ENCODE measurements at regions not wholly inside any gene's neighbourhood (a gene's known extent, or its start where the extent isn't known, plus 50 kb on each side); places are given as distances from the start of the nearest gene placed in this dataset.
"Not testable (repeated sequence)": the region's sequence is repeated elsewhere in the genome, so short reads cannot be mapped to it uniquely, and the experiment has no call there.

GRCh38 chr22:22697377-22698117 lies 53.1 kb downstream of the GGTLC2 start:
- Histone ChIP-seq H3K4me1 (ENCODE audit: control insufficient read depth, insufficient read depth, low read depth, low read length) (peaks cover 7% of the 10 kb centered on the region), H3K4me3 (ENCODE audit: insufficient read depth in 1 of 2, low read depth in 1 of 2, low read length in 2 of 2) (no peak overlapping the region), H2BK120ac (ENCODE audit: low read depth, low read length) (no peak overlapping the region), H3K79me1 (replicated peaks; ENCODE audit: low read length, poor library complexity, severe bottlenecking) (no peaks in the 10 kb centered on the region), H3K23ac (ENCODE audit: low read length in 2 of 2) (no peak overlapping the region), H3K27me3 (ENCODE audit: control insufficient read depth in 1 of 2, insufficient read depth in 1 of 2, low read length in 2 of 2) (peaks cover 0 to 3% of the 10 kb centered on the region in 2 experiments), H4K8ac (ENCODE audit: low read length) (no peak overlapping the region), H2AFZ (ENCODE audit: low read depth, low read length) (no peak overlapping the region), H3K27ac (ENCODE audit: low read length, poor library complexity, severe bottlenecking) (no peak overlapping the region), H2BK5ac (ENCODE audit: low read depth, low read length, poor library complexity, severe bottlenecking) (no peak overlapping the region), H2BK12ac (ENCODE audit: low read length in 2 of 2) (no peak overlapping the region), H4K91ac (ENCODE audit: low read length) (no peak overlapping the region), H2AK5ac (ENCODE audit: low read length, severe bottlenecking) (no peak overlapping the region), H3K4me2 (ENCODE audit: low read length, poor library complexity, severe bottlenecking) (no peak overlapping the region), H3K18ac (ENCODE audit: low read depth in 1 of 2, low read length in 2 of 2) (no peak overlapping the region), H2BK15ac (ENCODE audit: low read depth, poor library complexity, severe bottlenecking) (no peak overlapping the region), H3K9me3 (ENCODE audit: control insufficient read depth, low read length) (no peaks in the 10 kb centered on the region), H3K9ac (ENCODE audit: low read length) (no peak overlapping the region), H3K4ac (ENCODE audit: low read depth in 1 of 2, low read length in 2 of 2) (no peak overlapping the region), H3K14ac (ENCODE audit: low read length in 2 of 2) (no peak overlapping the region), H3K36me3 (ENCODE audit: control insufficient read depth in 1 of 2, insufficient read depth in 2 of 2, low read depth in 1 of 2, low read length in 2 of 2) (no peaks in the 10 kb centered on the region)
- DNase-seq: no peak
- 54% methylated on average over 12 of the region's 12 CpGs for WGBS

- DNase-seq: no peak
- H2AK5ac ChIP-seq (ENCODE audit: low read length, severe bottlenecking): no peak overlapping the region
- H3K9me3 ChIP-seq (ENCODE audit: control insufficient read depth, low read length): no peaks in the 10 kb centered on the region
- H3K27ac ChIP-seq (ENCODE audit: low read length, poor library complexity, severe bottlenecking): no peak overlapping the region
- H3K4ac ChIP-seq (ENCODE audit: low read depth in 1 of 2, low read length in 2 of 2): no peak overlapping the region
- no peak overlapping the region for H2BK15ac ChIP-seq (ENCODE audit: low read depth, poor library complexity, severe bottlenecking)
- H3K14ac ChIP-seq (ENCODE audit: low read length in 2 of 2): no peak overlapping the region
- no peaks in the 10 kb centered on the region for H3K79me1 ChIP-seq (replicated peaks; ENCODE audit: low read length, poor library complexity, severe bottlenecking)
- 70% methylated on average over 7 of the region's 7 CpGs for WGBS
- H3K18ac ChIP-seq (ENCODE audit: low read depth in 1 of 2, low read length in 2 of 2): no peak overlapping the region
- H3K4me3 ChIP-seq (ENCODE audit: insufficient read depth in 1 of 2, low read depth in 1 of 2, low read length in 2 of 2): no peak overlapping the region
- H3K23ac ChIP-seq (ENCODE audit: low read length in 2 of 2): no peak overlapping the region
- no peak overlapping the region for H2AFZ ChIP-seq (ENCODE audit: low read depth, low read length)
- H2BK12ac ChIP-seq (ENCODE audit: low read length in 2 of 2): no peak overlapping the region
- peaks cover 2% of the 10 kb centered on the region for H3K4me1 ChIP-seq (ENCODE audit: control insufficient read depth, insufficient read depth, low read depth, low read length)
- no peak overlapping the region for H2BK5ac ChIP-seq (ENCODE audit: low read depth, low read length, poor library complexity, severe bottlenecking)
- H3K36me3 ChIP-seq (ENCODE audit: control insufficient read depth in 1 of 2, insufficient read depth in 2 of 2, low read depth in 1 of 2, low read length in 2 of 2): no peaks in the 10 kb centered on the region
- no peak overlapping the region for H4K8ac ChIP-seq (ENCODE audit: low read length)
- H3K4me2 ChIP-seq (ENCODE audit: low read length, poor library complexity, severe bottlenecking): no peak overlapping the region
- H3K9ac ChIP-seq (ENCODE audit: low read length): no peak overlapping the region
- H3K27me3 ChIP-seq (ENCODE audit: control insufficient read depth in 1 of 2, insufficient read depth in 1 of 2, low read length in 2 of 2): peaks cover 0 to 3% of the 10 kb centered on the region in 2 experiments
- H2BK120ac ChIP-seq (ENCODE audit: low read depth, low read length): no peak overlapping the region
- H4K91ac ChIP-seq (ENCODE audit: low read length): no peak overlapping the region
These were observed 53.9 kb downstream of the GGTLC2 start for GRCh38 chr22:22698263-22698750.

- H3K36me3 ChIP-seq (ENCODE audit: control insufficient read depth in 1 of 2, insufficient read depth in 2 of 2, low read depth in 1 of 2, low read length in 2 of 2): no peaks in the 10 kb centered on the region
- no peak overlapping the region for H2BK5ac ChIP-seq (ENCODE audit: low read depth, low read length, poor library complexity, severe bottlenecking)
- no peak overlapping the region for H3K23ac ChIP-seq (ENCODE audit: low read length in 2 of 2)
These were observed 56.2 kb downstream of the GGTLC2 start for GRCh38 chr22:22700631-22701030.

GRCh38 chr22:22701557-22701956 lies 57.1 kb downstream of the GGTLC2 start:
- not testable (repeated sequence) for H3K4me2 ChIP-seq (ENCODE audit: low read length, poor library complexity, severe bottlenecking); H2AFZ ChIP-seq (ENCODE audit: low read depth, low read length); H2BK5ac ChIP-seq (ENCODE audit: low read depth, low read length, poor library complexity, severe bottlenecking); H2BK15ac ChIP-seq (ENCODE audit: low read depth, poor library complexity, severe bottlenecking); H3K27ac ChIP-seq (ENCODE audit: low read length, poor library complexity, severe bottlenecking); H3K14ac ChIP-seq (ENCODE audit: low read length in 2 of 2); H3K4ac ChIP-seq (ENCODE audit: low read depth in 1 of 2, low read length in 2 of 2); H4K91ac ChIP-seq (ENCODE audit: low read length); H3K23ac ChIP-seq (ENCODE audit: low read length in 2 of 2); H3K18ac ChIP-seq (ENCODE audit: low read depth in 1 of 2, low read length in 2 of 2); H3K79me1 ChIP-seq (replicated peaks; ENCODE audit: low read length, poor library complexity, severe bottlenecking); DNase-seq; H2AK5ac ChIP-seq (ENCODE audit: low read length, severe bottlenecking); H3K4me1 ChIP-seq (ENCODE audit: control insufficient read depth, insufficient read depth, low read depth, low read length); H3K27me3 ChIP-seq (ENCODE audit: control insufficient read depth in 1 of 2, insufficient read depth in 1 of 2, low read length in 2 of 2); H3K9ac ChIP-seq (ENCODE audit: low read length); H2BK120ac ChIP-seq (ENCODE audit: low read depth, low read length); H4K8ac ChIP-seq (ENCODE audit: low read length); H3K4me3 ChIP-seq (ENCODE audit: insufficient read depth in 1 of 2, low read depth in 1 of 2, low read length in 2 of 2); H3K9me3 ChIP-seq (ENCODE audit: control insufficient read depth, low read length); H2BK12ac ChIP-seq (ENCODE audit: low read length in 2 of 2); H3K36me3 ChIP-seq (ENCODE audit: control insufficient read depth in 1 of 2, insufficient read depth in 2 of 2, low read depth in 1 of 2, low read length in 2 of 2)

More at GRCh38 chr22:22700631-22701030, 56.2 kb downstream of the GGTLC2 start:
- Histone ChIP-seq H3K27ac (ENCODE audit: low read length, poor library complexity, severe bottlenecking) (no peak overlapping the region), H3K18ac (ENCODE audit: low read depth in 1 of 2, low read length in 2 of 2) (no peak overlapping the region), H4K91ac (ENCODE audit: low read length) (no peak overlapping the region), H4K8ac (ENCODE audit: low read length) (no peak overlapping the region), H3K4me1 (ENCODE audit: control insufficient read depth, insufficient read depth, low read depth, low read length) (no peaks in the 10 kb centered on the region), H3K9me3 (ENCODE audit: control insufficient read depth, low read length) (no peaks in the 10 kb centered on the region), H2AFZ (ENCODE audit: low read depth, low read length) (no peak overlapping the region), H3K79me1 (replicated peaks; ENCODE audit: low read length, poor library complexity, severe bottlenecking) (no peaks in the 10 kb centered on the region), H2BK12ac (ENCODE audit: low read length in 2 of 2) (no peak overlapping the region), H3K9ac (ENCODE audit: low read length) (no peak overlapping the region), H2BK120ac (ENCODE audit: low read depth, low read length) (no peak overlapping the region), H3K4ac (ENCODE audit: low read depth in 1 of 2, low read length in 2 of 2) (no peak overlapping the region), H3K4me2 (ENCODE audit: low read length, poor library complexity, severe bottlenecking) (no peak overlapping the region), H3K4me3 (ENCODE audit: insufficient read depth in 1 of 2, low read depth in 1 of 2, low read length in 2 of 2) (no peak overlapping the region), H3K14ac (ENCODE audit: low read length in 2 of 2) (no peak overlapping the region), H2AK5ac (ENCODE audit: low read length, severe bottlenecking) (no peak overlapping the region), H2BK15ac (ENCODE audit: low read depth, poor library complexity, severe bottlenecking) (no peak overlapping the region), H3K27me3 (ENCODE audit: control insufficient read depth in 1 of 2, insufficient read depth in 1 of 2, low read length in 2 of 2) (peaks cover 0 to 3% of the 10 kb centered on the region in 2 experiments)
- WGBS: 43% methylated on average over 1 of the region's 1 CpG
- no peak for DNase-seq

Data from mesenchymal stem cell (in vitro differentiated cells and primary cell).